ENCODE measurements at regions not wholly inside any gene's neighbourhood (a gene's known extent, or its start where the extent isn't known, plus 50 kb on each side); places are given as distances from the start of the nearest gene placed in this dataset. TPM values are rescaled to one million over a fixed set of nuclear protein-coding genes. Genes with fewer than 3 reads are reported as not detected.

Small RNA genes lying in the stretch of these regions (small RNA-seq; reads per million reads assigned to genes)
- gene AC098614.2 (ENCODE audit: insufficient read depth, insufficient read length, low read depth, low replicate concordance) (not detected), gene RF00019 (ENCODE audit: insufficient read depth, insufficient read length, low read depth, low replicate concordance) (not detected)

Measured in endothelial cell of umbilical vein (primary cell).